ENCODE measurements at regions not wholly inside any gene's neighbourhood (a gene's known extent, or its start where the extent isn't known, plus 50 kb on each side); places are given as distances from the start of the nearest gene placed in this dataset.

DNA sequence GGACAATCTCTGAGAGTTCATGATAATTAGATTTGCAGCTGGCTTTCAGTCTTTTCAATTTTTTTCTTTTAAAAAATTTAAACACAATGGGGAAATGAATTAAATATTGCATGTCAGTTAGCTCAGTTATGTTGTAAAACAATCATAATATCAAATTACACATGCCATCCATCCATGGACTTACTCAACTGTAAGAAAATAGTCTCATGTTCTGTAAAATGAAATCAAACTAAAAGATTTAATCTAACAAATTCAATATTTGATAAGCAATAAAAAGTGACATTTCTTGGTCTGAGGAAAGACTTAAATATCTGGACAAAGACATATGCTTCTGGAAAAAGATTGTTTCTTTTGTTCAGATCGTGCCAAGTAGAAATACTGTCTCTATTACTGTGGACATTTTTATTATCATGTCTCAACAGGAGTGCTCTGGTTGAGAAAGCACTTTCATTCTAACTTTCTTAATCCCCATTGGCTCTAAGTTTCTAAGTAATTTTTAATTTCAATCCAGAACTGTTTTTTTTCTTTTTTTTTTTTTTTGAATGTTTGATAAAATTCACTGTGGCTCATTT, 179.2 kb upstream of the FAM3C start:
- Histone ChIP-seq H3K9me3 (ENCODE audit: control insufficient read depth, low read depth, low read length) (no peaks in the 10 kb centered on the region), H3K36me3 (ENCODE audit: control insufficient read depth in 2 of 2, extremely low read depth in 1 of 2, insufficient read depth in 2 of 2, low read length in 2 of 2) (no peaks in the 10 kb centered on the region), H4K20me1 (ENCODE audit: control insufficient read depth, extremely low read depth, insufficient read depth, low read length) (no peaks in the 10 kb centered on the region), H3K9ac (ENCODE audit: control insufficient read depth, extremely low read depth, insufficient read depth, low read length) (no peak overlapping the region), H3K9me1 (ENCODE audit: control insufficient read depth, extremely low read depth, insufficient read depth, low read length) (no peaks in the 10 kb centered on the region), H3K27me3 (ENCODE audit: control insufficient read depth, extremely low read depth, insufficient read depth, low read length) (no peaks in the 10 kb centered on the region), H3K4me2 (ENCODE audit: control insufficient read depth, extremely low read depth, insufficient read depth, low read depth, low read length) (no peak overlapping the region), H3K4me1 (ENCODE audit: control insufficient read depth, extremely low read depth, insufficient read depth, low read length) (no peaks in the 10 kb centered on the region), H3K79me2 (ENCODE audit: control insufficient read depth, insufficient read depth, low read length) (no peaks in the 10 kb centered on the region), H3K27ac (ENCODE audit: control insufficient read depth, insufficient read depth, low read length) (no peak overlapping the region), H2AFZ (ENCODE audit: control insufficient read depth, low read length) (no peak overlapping the region), H3K4me3 (ENCODE audit: control insufficient read depth in 2 of 3, extremely low read depth in 1 of 3, insufficient read depth in 2 of 3, low read depth in 1 of 3, low read length in 3 of 3) (no peak overlapping the region)
- no peak for FAIRE-seq
- no peak for DNase-seq (ENCODE audit: low read depth, low spot score)
- TF ChIP-seq EZH2 (IDR thresholded peaks at IDR 0.05; ENCODE audit: low read length): no peak
- TF ChIP-seq, protein P1, sequence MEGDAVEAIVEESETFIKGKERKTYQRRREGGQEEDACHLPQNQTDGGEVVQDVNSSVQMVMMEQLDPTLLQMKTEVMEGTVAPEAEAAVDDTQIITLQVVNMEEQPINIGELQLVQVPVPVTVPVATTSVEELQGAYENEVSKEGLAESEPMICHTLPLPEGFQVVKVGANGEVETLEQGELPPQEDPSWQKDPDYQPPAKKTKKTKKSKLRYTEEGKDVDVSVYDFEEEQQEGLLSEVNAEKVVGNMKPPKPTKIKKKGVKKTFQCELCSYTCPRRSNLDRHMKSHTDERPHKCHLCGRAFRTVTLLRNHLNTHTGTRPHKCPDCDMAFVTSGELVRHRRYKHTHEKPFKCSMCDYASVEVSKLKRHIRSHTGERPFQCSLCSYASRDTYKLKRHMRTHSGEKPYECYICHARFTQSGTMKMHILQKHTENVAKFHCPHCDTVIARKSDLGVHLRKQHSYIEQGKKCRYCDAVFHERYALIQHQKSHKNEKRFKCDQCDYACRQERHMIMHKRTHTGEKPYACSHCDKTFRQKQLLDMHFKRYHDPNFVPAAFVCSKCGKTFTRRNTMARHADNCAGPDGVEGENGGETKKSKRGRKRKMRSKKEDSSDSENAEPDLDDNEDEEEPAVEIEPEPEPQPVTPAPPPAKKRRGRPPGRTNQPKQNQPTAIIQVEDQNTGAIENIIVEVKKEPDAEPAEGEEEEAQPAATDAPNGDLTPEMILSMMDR (optimal IDR thresholded peaks at IDR 0.05 in 1 of 3, IDR thresholded peaks at IDR 0.05 in 1 of 3, conservative IDR thresholded peaks at IDR 0.05 in 1 of 3; ENCODE audit: extremely low read depth in 1 of 3, insufficient read depth in 2 of 3, low read length in 3 of 3): no peak
- dilution Hi-C loops (cut with MboI; ENCODE audit: extremely low pct_ligation_motif_present, low sequenced_read_pairs): no loop called here

DNA sequence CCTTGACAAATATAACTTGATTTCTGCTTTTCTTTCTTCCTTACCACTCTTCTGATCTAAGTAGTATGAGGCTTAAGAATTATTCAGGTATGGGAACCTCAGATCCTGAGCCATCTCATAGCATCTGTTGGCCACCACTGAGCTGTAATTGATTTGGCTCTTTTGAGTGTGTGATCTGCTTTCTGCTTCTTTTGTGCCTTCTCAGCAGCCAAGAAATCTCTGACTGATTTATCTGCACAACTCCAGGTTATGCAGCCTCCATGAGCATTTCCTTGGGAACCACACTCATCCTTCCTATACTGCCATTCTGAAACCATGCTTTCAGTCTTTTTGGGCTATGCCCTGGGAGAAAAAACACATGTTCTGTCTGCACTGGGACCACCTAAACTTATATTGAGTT, 178.0 kb upstream of the FAM3C start:
- DNase-seq (ENCODE audit: low read depth, low spot score) (no peak), FAIRE-seq (no peak)
- no peaks in the 10 kb centered on the region for H3K9me3 ChIP-seq (ENCODE audit: control insufficient read depth, low read depth, low read length)
- TF ChIP-seq EZH2 (IDR thresholded peaks at IDR 0.05; ENCODE audit: low read length): no peak
- no peak overlapping the region for H3K9ac ChIP-seq (ENCODE audit: control insufficient read depth, extremely low read depth, insufficient read depth, low read length)
- no peak overlapping the region for H3K4me2 ChIP-seq (ENCODE audit: control insufficient read depth, extremely low read depth, insufficient read depth, low read depth, low read length)
- dilution Hi-C loops (cut with MboI; ENCODE audit: extremely low pct_ligation_motif_present, low sequenced_read_pairs): loop anchor here (25.0 kb wide), 1 partner anchor 187 kb away; the partner anchor contains the start of gene FAM3C
- H2AFZ ChIP-seq (ENCODE audit: control insufficient read depth, low read length): no peak overlapping the region
- H3K27me3 ChIP-seq (ENCODE audit: control insufficient read depth, extremely low read depth, insufficient read depth, low read length): no peaks in the 10 kb centered on the region
- H3K36me3 ChIP-seq (ENCODE audit: control insufficient read depth in 2 of 2, extremely low read depth in 1 of 2, insufficient read depth in 2 of 2, low read length in 2 of 2): no peaks in the 10 kb centered on the region
- no peaks in the 10 kb centered on the region for H3K4me1 ChIP-seq (ENCODE audit: control insufficient read depth, extremely low read depth, insufficient read depth, low read length)
- no peak overlapping the region for H3K27ac ChIP-seq (ENCODE audit: control insufficient read depth, insufficient read depth, low read length)
- H3K9me1 ChIP-seq (ENCODE audit: control insufficient read depth, extremely low read depth, insufficient read depth, low read length): no peaks in the 10 kb centered on the region
- no peaks in the 10 kb centered on the region for H3K79me2 ChIP-seq (ENCODE audit: control insufficient read depth, insufficient read depth, low read length)
- H3K4me3 ChIP-seq (ENCODE audit: control insufficient read depth in 2 of 3, extremely low read depth in 1 of 3, insufficient read depth in 2 of 3, low read depth in 1 of 3, low read length in 3 of 3): no peak overlapping the region
- no peaks in the 10 kb centered on the region for H4K20me1 ChIP-seq (ENCODE audit: control insufficient read depth, extremely low read depth, insufficient read depth, low read length)

DNA sequence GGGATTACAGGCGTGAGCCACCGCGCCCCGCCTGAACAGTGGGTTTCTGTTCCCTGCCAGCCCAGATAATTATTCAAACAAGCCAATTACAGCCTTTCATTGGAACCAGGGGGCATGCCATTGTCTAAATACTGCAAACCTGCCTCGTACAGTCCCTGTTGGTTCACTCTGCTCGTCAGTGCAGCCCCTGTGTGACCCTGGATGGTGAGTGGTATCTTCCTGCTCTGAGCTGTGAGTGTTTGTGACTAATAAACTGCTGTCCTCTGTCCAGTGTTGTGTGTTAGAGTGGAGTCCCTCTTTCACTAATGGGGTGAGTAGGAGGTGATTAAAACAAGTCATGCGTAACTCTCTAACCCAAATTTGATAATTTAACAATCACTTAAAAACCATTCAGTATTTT, 176.5 kb upstream of the FAM3C start:
- DNase-seq (ENCODE audit: low read depth, low spot score) (no peak), FAIRE-seq (no peak)
- no peaks in the 10 kb centered on the region for H3K9me3 ChIP-seq (ENCODE audit: control insufficient read depth, low read depth, low read length)
- no peak overlapping the region for H3K9ac ChIP-seq (ENCODE audit: control insufficient read depth, extremely low read depth, insufficient read depth, low read length)
- H3K27ac ChIP-seq (ENCODE audit: control insufficient read depth, insufficient read depth, low read length): no peak overlapping the region
- dilution Hi-C loops (cut with MboI; ENCODE audit: extremely low pct_ligation_motif_present, low sequenced_read_pairs): loop anchor here (25.0 kb wide), 1 partner anchor 185 kb away; the partner anchor contains the start of gene FAM3C
- no peak for TF ChIP-seq EZH2 (IDR thresholded peaks at IDR 0.05; ENCODE audit: low read length)
- TF ChIP-seq, protein P1 (optimal IDR thresholded peaks at IDR 0.05 in 1 of 3, IDR thresholded peaks at IDR 0.05 in 1 of 3, conservative IDR thresholded peaks at IDR 0.05 in 1 of 3; ENCODE audit: extremely low read depth in 1 of 3, insufficient read depth in 2 of 3, low read length in 3 of 3): no peak
- H3K79me2 ChIP-seq (ENCODE audit: control insufficient read depth, insufficient read depth, low read length): no peaks in the 10 kb centered on the region
- no peaks in the 10 kb centered on the region for H3K4me1 ChIP-seq (ENCODE audit: control insufficient read depth, extremely low read depth, insufficient read depth, low read length)
- no peak overlapping the region for H3K4me2 ChIP-seq (ENCODE audit: control insufficient read depth, extremely low read depth, insufficient read depth, low read depth, low read length)
- no peaks in the 10 kb centered on the region for H3K27me3 ChIP-seq (ENCODE audit: control insufficient read depth, extremely low read depth, insufficient read depth, low read length)
- H2AFZ ChIP-seq (ENCODE audit: control insufficient read depth, low read length): no peak overlapping the region
- no peaks in the 10 kb centered on the region for H3K36me3 ChIP-seq (ENCODE audit: control insufficient read depth in 2 of 2, extremely low read depth in 1 of 2, insufficient read depth in 2 of 2, low read length in 2 of 2)
- H3K9me1 ChIP-seq (ENCODE audit: control insufficient read depth, extremely low read depth, insufficient read depth, low read length): no peaks in the 10 kb centered on the region
- H4K20me1 ChIP-seq (ENCODE audit: control insufficient read depth, extremely low read depth, insufficient read depth, low read length): no peaks in the 10 kb centered on the region
- no peak overlapping the region for H3K4me3 ChIP-seq (ENCODE audit: control insufficient read depth in 2 of 3, extremely low read depth in 1 of 3, insufficient read depth in 2 of 3, low read depth in 1 of 3, low read length in 3 of 3)

Measured in keratinocyte (primary cell).